HG03378 (cell line): ENCODE measurements at regions not wholly inside any gene's neighbourhood (a gene's known extent, or its start where the extent isn't known, plus 50 kb on each side); places are given as distances from the start of the nearest gene placed in this dataset.
A peak's percentile ranks its signal among the peaks of the same experiment; 100 is the strongest.

Experiments used
- ATAC-seq: cut with Tn5 transposase; IDR thresholded peaks from one replicate; pipeline ENCODE4 v1.9.1; 2021; ENCODE audit warnings: mild to moderate bottlenecking, moderate library complexity; ENCODE audit not compliant: unreplicated experiment

- no peak for ATAC-seq
Measured at GRCh38 chr16:48105976-48106375, 49.8 kb downstream of the ABCC12 start.

- no peak for ATAC-seq
Measured at GRCh38 chr16:48105456-48105855, 50.3 kb downstream of the ABCC12 start.

DNA sequence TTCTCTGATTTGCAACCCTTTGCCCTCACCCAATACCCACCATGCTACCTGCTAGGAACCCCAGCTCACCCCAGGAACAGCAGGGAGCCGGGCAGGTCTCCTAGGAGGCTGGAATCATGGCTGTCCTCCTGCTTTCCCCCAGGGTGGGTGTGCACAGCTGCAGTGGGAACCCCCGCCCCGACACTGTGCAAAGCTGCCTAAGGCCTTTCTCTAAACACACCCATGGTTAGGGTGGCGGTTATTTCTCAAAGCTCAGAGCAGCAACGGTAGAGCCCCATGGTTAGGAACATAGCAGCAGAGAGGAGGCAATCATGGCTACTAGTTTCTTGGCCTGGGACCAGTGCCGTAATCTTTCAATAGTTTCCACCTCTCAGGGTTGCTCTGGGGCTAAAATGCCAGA is 52.2 kb downstream of the ABCC12 start:
- no peak for ATAC-seq

DNA sequence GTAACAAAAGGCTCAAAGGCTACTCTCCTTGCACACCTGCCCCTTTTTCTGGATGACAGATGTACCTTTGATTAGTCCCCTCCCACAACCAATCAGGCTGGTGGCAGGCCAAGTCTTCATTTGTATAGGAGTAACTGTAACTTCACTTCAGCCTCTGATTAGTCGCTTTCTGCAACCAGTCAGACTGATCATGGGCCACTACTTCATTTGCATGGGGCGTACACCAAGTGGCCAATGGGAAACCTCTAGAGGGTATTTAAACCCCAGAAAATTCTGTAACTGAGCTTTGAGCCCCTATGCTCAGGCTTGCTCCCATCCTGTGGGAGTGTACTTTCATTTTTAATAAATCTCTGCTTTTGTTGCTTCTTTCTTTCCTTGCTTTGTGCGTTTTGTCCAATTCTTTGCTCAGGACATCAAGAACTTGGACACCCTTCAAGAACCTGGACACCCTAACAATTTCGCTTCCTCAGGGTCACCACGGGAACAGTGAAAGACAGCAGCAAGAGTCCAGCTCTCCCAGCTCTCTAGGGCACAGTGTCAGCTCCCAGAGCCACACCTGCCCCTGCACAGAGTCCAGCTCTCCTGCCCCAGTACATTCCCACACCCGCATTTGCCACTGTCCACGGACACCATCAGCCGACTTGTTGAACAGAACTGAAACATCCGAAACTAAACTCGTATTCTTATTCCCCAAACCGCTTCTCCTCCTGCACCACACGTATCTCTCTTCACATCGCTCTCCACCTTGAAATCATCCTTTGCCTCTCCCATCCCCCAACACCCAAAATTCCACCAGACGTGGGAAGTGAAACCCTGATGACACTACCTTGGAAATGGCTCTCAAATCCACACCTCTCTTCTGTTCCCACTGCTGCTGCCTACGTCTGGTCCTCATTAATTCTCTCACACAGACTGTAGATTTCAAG is 53.4 kb downstream of the ABCC12 start:
- no peak for ATAC-seq

GRCh38 chr16:48101069-48101674 is 54.6 kb downstream of the ABCC12 start:
- peak; percentile 75 for ATAC-seq

GRCh38 chr16:48099455-48099854 is 56.3 kb downstream of the ABCC12 start:
- no peak for ATAC-seq

DNA sequence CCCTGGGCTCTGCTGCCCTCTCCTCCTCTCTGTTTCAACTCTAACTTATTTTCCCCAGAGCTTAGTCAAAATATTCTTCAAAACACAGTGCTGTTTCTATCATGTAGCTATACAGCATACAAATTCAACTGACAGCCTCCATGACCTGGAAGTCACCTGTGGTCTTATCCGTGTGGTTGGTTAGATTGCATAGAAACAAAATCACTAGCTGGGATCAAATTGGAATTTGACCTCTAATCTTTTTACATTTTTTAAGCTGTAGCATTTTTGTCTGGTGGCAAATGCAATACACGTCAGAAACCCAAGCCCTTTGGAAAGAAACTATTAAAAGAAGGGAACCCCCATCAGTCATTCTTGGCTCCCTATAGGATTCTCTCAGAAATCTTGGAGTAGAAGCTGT is 57.3 kb downstream of the ABCC12 start:
- no peak for ATAC-seq

GRCh38 chr16:48091117-48091516 is 64.7 kb downstream of the ABCC12 start:
- no peak for ATAC-seq

- ATAC-seq: no peak
Measured at GRCh38 chr16:48089053-48089792, 66.6 kb downstream of the ABCC12 start.

DNA sequence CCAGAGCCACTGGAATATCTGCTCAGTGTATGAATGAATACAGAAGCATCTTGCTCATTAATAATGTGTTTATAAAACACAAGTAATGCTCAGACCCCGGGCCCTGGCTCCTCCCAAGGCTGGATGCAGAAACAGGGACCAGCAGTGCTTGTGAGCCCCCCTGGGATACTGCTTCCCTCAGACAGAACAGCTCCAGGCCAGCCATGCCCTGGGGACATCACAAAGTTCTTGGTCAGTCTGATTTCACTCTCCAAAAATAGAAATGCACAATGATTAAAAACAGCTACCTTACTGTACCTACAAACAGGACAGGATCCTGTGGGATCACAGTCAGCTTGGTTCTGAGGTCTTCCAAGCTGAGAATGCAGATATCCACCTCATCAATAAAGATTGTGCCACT is 68.2 kb downstream of the ABCC12 start:
- ATAC-seq: no peak

DNA sequence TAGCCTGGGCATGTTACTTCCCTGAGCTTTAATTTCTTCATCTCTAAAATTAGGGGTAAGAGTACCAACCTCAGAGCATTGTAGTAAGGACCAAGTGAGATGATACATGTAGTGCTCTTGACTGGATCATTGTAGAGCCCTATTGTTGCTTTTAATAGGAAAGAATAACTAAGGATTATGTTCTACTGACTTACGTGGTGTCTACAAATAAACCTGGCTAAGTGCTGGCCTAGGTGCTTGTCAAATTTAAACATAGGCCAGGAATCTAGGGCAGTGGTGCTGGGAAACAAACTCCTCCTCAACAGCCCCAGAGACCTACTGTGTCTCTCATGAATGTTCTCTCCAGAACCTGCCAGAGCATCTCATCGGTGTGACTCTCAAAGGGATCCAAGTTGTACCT is 69.4 kb downstream of the ABCC12 start:
- ATAC-seq: no peak

DNA sequence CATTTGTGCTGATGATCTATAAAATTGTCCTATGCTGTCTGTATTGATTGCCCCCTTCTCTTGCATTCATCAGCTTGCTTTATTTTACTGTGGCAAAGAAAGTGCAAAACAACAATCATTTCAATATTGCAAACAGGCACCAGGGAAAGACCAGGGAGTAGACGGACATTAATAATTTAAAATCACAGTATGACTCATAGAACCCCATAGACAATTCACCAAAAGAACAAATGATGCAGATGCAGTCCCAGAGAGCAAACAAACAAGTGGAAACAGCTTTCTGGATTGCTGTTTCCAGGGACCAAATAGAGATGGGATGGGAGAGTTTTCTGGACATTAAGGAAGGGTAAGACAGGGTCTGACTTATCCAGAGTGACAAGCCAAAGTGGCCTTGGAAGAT is 70.1 kb downstream of the ABCC12 start:
- no peak for ATAC-seq

DNA sequence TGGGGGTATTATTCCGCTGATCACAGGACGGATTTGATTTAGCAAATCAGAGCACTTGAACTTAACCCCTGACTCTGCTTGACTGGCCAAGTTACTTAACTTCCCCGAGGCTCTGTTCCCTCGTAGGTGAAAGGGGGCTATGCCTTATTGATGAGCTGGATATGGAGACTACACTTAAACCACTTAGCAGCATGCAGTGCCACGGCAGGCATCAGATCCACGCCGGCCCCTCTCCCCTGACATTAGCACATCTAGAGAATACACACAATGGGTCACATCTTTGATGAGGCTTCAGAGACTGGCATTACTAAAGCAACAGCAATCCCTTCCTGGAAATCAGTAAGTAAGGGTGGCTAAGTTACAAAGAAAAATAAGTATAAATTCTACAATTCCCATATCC is 71.0 kb downstream of the ABCC12 start:
- ATAC-seq: no peak

GRCh38 chr16:48082516-48082915 is 73.3 kb downstream of the ABCC12 start:
- ATAC-seq: no peak

GRCh38 chr16:48081656-48082055 is 74.1 kb downstream of the ABCC12 start:
- no peak for ATAC-seq

DNA sequence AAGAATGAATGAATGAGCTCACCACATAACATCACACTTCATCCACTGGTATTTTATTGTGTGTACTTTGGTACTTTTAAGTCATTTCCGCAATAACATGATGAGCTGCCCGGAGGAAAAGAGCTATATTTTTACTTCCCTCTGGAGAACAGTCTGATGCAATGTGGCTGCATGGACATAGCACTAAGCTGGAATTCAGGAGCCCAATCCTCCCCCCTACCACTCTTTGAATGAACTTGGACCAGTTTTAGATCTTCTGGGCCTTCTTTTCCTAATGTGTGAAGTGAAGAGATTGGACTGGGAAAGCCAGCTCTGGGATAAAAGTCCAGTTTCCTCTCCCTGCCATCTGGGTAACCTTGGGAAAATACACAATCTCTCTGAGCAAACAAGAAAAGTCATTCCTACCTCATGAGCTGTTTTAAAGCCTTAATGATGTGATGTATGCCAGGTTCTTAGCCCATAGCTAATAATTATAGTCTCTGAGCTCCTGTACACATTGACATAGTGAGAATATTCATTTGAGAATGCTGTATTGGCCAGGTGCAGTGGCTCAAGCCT is 79.3 kb downstream of the ABCC12 start:
- ATAC-seq: no peak

- no peak for ATAC-seq
Measured at GRCh38 chr16:48075398-48075797, 80.4 kb downstream of the ABCC12 start.

GRCh38 chr16:48067388-48067787 is 88.4 kb downstream of the ABCC12 start:
- ATAC-seq: no peak

- no peak for ATAC-seq
Measured at GRCh38 chr16:48064971-48065370, 90.8 kb downstream of the ABCC12 start.

DNA sequence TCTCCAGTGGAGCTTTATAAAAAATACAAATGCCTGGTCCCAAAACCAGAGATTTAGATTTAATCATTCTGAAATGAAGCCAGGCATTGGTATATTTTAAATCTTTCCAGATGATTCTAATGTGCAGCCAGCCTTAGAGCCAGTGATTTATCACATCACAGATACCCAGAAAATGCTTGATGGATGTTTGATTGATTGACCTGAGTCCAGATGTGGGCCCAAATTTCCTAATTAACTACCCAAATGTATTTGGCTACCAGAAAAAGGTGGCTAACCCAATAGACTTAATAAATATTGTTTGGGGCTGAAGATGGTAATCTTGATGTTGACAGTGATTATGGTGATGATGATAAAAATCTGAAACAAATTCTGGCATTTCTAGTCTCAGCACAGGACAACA is 93.1 kb downstream of the ABCC12 start:
- ATAC-seq: no peak

- ATAC-seq: no peak
Measured at GRCh38 chr16:48059936-48060335, 95.9 kb downstream of the ABCC12 start.
